HCT116 (cell line): ENCODE measurements at regions not wholly inside any gene's neighbourhood (a gene's known extent, or its start where the extent isn't known, plus 50 kb on each side); places are given as distances from the start of the nearest gene placed in this dataset.

Experiments
- CBX3 ChIP-seq: IDR thresholded peaks from 2 replicates; pipeline ENCODE4 v1.6.1; 2012; ENCODE audit warnings: low read depth
- POLR2A ChIP-seq: IDR thresholded peaks from 2 replicates; pipeline ENCODE4 v1.7.0; 2011; ENCODE audit warnings: borderline replicate concordance; ENCODE audit not compliant: insufficient read depth, insufficient read length; ENCODE audit errors: extremely low read depth
- POLR2AphosphoS5 ChIP-seq: IDR thresholded peaks from 2 replicates; pipeline ENCODE4 v1.6.1; 2011; ENCODE audit warnings: mild to moderate bottlenecking, low read depth, low read length, moderate library complexity
- YY1 ChIP-seq: IDR thresholded peaks from 2 replicates; pipeline ENCODE4 v1.6.1; 2011; ENCODE audit warnings: low read length, low read depth, moderate library complexity, mild to moderate bottlenecking; ENCODE audit not compliant: insufficient replicate concordance; ENCODE audit errors: extremely low read depth
- TF ChIP-seq, protein P1 (sequence below), 3 experiments: fragments of 200-600 bp in 1 of 3; sonication (generic) in 1 of 3; IDR thresholded peaks in 2 of 3; conservative IDR thresholded peaks in 1 of 3; 2 replicates each; pipeline ENCODE4 v1.5.1; 2012 to 2017; ENCODE audit warnings: low read depth in 2 of 3, low read length in 2 of 3, antibody characterized with exemption in 1 of 3, borderline replicate concordance in 1 of 3, control low read depth in 1 of 3, mild to moderate bottlenecking in 1 of 3, mixed read lengths in 1 of 3, mixed run types in 1 of 3, moderate library complexity in 1 of 3; ENCODE audit not compliant: insufficient read depth in 1 of 3
- TF ChIP-seq, protein P2 (sequence below): IDR thresholded peaks from 2 replicates; pipeline ENCODE4 v1.6.1; 2012; ENCODE audit warnings: low read depth
- TF ChIP-seq, protein P3 (sequence below): IDR thresholded peaks from 2 replicates; pipeline ENCODE4 v1.6.1; 2012
- TF ChIP-seq, protein P4 (sequence below): IDR thresholded peaks from 2 replicates; pipeline ENCODE4 v1.6.1; 2012

DNA sequence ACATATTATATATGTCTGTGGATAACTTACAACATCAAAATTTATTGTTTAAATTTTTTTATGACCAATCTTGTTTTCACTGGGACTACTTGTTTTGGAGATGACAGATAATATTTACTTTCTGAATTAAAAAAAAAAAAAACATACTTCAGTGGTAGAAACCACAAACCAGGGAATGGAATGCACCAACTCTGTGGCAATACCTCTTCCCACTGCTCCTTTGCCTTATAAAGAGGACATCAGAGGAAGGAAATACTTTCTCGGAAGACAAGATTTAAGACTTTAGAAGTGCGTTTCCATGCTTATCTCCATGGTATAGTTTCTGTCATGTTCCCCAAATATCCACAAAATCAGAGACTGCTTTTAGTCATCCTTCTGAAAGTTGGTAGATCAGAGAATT, 1241.1 kb upstream of the EYS start:
- no peak for TF ChIP-seq POLR2AphosphoS5
- TF ChIP-seq, protein P1, sequence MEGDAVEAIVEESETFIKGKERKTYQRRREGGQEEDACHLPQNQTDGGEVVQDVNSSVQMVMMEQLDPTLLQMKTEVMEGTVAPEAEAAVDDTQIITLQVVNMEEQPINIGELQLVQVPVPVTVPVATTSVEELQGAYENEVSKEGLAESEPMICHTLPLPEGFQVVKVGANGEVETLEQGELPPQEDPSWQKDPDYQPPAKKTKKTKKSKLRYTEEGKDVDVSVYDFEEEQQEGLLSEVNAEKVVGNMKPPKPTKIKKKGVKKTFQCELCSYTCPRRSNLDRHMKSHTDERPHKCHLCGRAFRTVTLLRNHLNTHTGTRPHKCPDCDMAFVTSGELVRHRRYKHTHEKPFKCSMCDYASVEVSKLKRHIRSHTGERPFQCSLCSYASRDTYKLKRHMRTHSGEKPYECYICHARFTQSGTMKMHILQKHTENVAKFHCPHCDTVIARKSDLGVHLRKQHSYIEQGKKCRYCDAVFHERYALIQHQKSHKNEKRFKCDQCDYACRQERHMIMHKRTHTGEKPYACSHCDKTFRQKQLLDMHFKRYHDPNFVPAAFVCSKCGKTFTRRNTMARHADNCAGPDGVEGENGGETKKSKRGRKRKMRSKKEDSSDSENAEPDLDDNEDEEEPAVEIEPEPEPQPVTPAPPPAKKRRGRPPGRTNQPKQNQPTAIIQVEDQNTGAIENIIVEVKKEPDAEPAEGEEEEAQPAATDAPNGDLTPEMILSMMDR (IDR thresholded peaks at IDR 0.05 in 2 of 3, conservative IDR thresholded peaks at IDR 0.05 in 1 of 3; ENCODE audit: borderline replicate concordance in 1 of 3, insufficient read depth in 1 of 3, low read depth in 2 of 3, low read length in 2 of 3), result no peak
- TF ChIP-seq, protein P2, sequence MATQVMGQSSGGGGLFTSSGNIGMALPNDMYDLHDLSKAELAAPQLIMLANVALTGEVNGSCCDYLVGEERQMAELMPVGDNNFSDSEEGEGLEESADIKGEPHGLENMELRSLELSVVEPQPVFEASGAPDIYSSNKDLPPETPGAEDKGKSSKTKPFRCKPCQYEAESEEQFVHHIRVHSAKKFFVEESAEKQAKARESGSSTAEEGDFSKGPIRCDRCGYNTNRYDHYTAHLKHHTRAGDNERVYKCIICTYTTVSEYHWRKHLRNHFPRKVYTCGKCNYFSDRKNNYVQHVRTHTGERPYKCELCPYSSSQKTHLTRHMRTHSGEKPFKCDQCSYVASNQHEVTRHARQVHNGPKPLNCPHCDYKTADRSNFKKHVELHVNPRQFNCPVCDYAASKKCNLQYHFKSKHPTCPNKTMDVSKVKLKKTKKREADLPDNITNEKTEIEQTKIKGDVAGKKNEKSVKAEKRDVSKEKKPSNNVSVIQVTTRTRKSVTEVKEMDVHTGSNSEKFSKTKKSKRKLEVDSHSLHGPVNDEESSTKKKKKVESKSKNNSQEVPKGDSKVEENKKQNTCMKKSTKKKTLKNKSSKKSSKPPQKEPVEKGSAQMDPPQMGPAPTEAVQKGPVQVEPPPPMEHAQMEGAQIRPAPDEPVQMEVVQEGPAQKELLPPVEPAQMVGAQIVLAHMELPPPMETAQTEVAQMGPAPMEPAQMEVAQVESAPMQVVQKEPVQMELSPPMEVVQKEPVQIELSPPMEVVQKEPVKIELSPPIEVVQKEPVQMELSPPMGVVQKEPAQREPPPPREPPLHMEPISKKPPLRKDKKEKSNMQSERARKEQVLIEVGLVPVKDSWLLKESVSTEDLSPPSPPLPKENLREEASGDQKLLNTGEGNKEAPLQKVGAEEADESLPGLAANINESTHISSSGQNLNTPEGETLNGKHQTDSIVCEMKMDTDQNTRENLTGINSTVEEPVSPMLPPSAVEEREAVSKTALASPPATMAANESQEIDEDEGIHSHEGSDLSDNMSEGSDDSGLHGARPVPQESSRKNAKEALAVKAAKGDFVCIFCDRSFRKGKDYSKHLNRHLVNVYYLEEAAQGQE, result no peak
- TF ChIP-seq, protein P3, sequence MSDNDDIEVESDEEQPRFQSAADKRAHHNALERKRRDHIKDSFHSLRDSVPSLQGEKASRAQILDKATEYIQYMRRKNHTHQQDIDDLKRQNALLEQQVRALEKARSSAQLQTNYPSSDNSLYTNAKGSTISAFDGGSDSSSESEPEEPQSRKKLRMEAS, result no peak
- TF ChIP-seq POLR2A, result no peak
- TF ChIP-seq YY1, result no peak
- TF ChIP-seq, protein P4, sequence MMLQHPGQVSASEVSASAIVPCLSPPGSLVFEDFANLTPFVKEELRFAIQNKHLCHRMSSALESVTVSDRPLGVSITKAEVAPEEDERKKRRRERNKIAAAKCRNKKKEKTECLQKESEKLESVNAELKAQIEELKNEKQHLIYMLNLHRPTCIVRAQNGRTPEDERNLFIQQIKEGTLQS, result no peak
- no peak for TF ChIP-seq CBX3
